ENCODE measurements at regions not wholly inside any gene's neighbourhood (a gene's known extent, or its start where the extent isn't known, plus 50 kb on each side); places are given as distances from the start of the nearest gene placed in this dataset.

GRCh38 chr10:121661451-121661851 lies 63.2 kb upstream of the FGFR2 start:
- DNase-seq (ENCODE audit: low spot score) = no peak

GRCh38 chr10:121659236-121659635 lies 61.0 kb upstream of the FGFR2 start:
- no peak for DNase-seq (ENCODE audit: low spot score)

- no peak for DNase-seq (ENCODE audit: low spot score)
Observed at GRCh38 chr10:121658611-121659010, 60.4 kb upstream of the FGFR2 start.

GRCh38 chr10:121658111-121658510 lies 59.9 kb upstream of the FGFR2 start:
- DNase-seq (ENCODE audit: low spot score) = no peak

GRCh38 chr10:121655254-121656144 lies 57.3 kb upstream of the FGFR2 start:
- DNase-seq (ENCODE audit: low spot score) = no peak

- DNase-seq (ENCODE audit: low spot score) = no peak
Observed at GRCh38 chr10:121654021-121654545, 55.8 kb upstream of the FGFR2 start.

- no peak for DNase-seq (ENCODE audit: low spot score)
Observed at GRCh38 chr10:121653608-121654007, 55.4 kb upstream of the FGFR2 start.

GRCh38 chr10:121648493-121648892 lies 50.2 kb upstream of the FGFR2 start:
- peak; percentile 56 for DNase-seq (ENCODE audit: low spot score)

- peak; percentile 79 for DNase-seq (ENCODE audit: low spot score)
Observed at GRCh38 chr10:121648059-121648458, 49.8 kb upstream of the FGFR2 start.

All from Ammon's horn (tissue), 1 donor.